Uterus (tissue), 3 donors: ENCODE measurements at regions not wholly inside any gene's neighbourhood (a gene's known extent, or its start where the extent isn't known, plus 50 kb on each side); places are given as distances from the start of the nearest gene placed in this dataset.

ENCODE experiments used
- DNase-seq, 2 donors: peaks; one replicate each; pipeline ENCODE4 v3.0.0-alpha.2; 2019 to 2020
- H3K27ac ChIP-seq, 2 donors: fragments of 200-600 bp; sonication (generic); 1 replicate in 1 of 2; 2 replicates in 1 of 2; pipeline ENCODE4 v1.5.1; 2016 to 2018
- H3K27me3 ChIP-seq, 2 donors: fragments of 200-600 bp; sonication (generic); one replicate each; pipeline ENCODE4 v1.5.1; 2018 to 2019; ENCODE audit warnings: control low read depth in 1 of 2
- H3K36me3 ChIP-seq, 2 donors: fragments of 200-600 bp; sonication (generic); one replicate each; pipeline ENCODE4 v1.5.1; 2019; ENCODE audit warnings: control low read depth in 1 of 2
- H3K4me1 ChIP-seq, 2 donors: fragments of 200-600 bp; sonication (generic); one replicate each; pipeline ENCODE4 v1.5.1; 2018 to 2019; ENCODE audit warnings: control low read depth in 1 of 2
- H3K4me3 ChIP-seq, 2 donors: fragments of 200-600 bp; sonication (generic); 1 replicate in 1 of 2; 2 replicates in 1 of 2; pipeline ENCODE4 v1.5.1; 2018 to 2019; ENCODE audit warnings: mild to moderate bottlenecking in 1 of 2
- H3K9me3 ChIP-seq, 2 donors: fragments of 200-600 bp; sonication (generic); one replicate each; pipeline ENCODE4 v1.5.1; 2019; ENCODE audit warnings: control low read depth in 1 of 2
- CTCF ChIP-seq, 4 experiments: fragments of 200-600 bp in 2 of 4; fragments of 450-650 bp in 2 of 4; sonication (generic) in 2 of 4; IDR thresholded peaks; one replicate each; pipeline ENCODE4 v1.5.1; 2016 to 2019; ENCODE audit warnings: antibody characterized with exemption in 4 of 4, mild to moderate bottlenecking in 2 of 4, moderate library complexity in 1 of 4
- POLR2A ChIP-seq, 2 donors: fragments of 450-650 bp; IDR thresholded peaks; one replicate each; pipeline ENCODE4 v1.6.1; 2016; ENCODE audit warnings: antibody characterized with exemption in 2 of 2, mild to moderate bottlenecking in 1 of 2, moderate library complexity in 1 of 2
- intact Hi-C: fragments of 100-400 bp; cut with DNase I; formaldehyde crosslinking; loops from one replicate; pipeline ENCODE4 v1.15.1; 2023; ENCODE audit warnings: low total_unique reads
- donor health status: DM: yes; HTN: yes; CAD: no.

- Histone ChIP-seq H3K9me3 (no peaks in the 10 kb centered on the region), H3K27ac (no peak overlapping the region), H3K27me3 (no peaks in the 10 kb centered on the region), H3K4me3 (no peak overlapping the region), H3K4me1 (no peaks in the 10 kb centered on the region), H3K36me3 (no peaks in the 10 kb centered on the region)
- TF ChIP-seq POLR2A (IDR thresholded peaks at IDR 0.05) (no peak), CTCF (IDR thresholded peaks at IDR 0.05) (no peak)
- intact Hi-C loops, result no loop called here
- DNase-seq, result no peak
Measured at GRCh38 chr1:187870552-187870951, 1041.8 kb downstream of the PLA2G4A start.

- no peaks in the 10 kb centered on the region for H3K9me3 ChIP-seq
- no peak for DNase-seq
- no peak for TF ChIP-seq POLR2A (IDR thresholded peaks at IDR 0.05)
- TF ChIP-seq CTCF (IDR thresholded peaks at IDR 0.05), result no peak
- no peak overlapping the region for H3K4me3 ChIP-seq
- intact Hi-C loops, result no loop called here
- H3K36me3 ChIP-seq, result no peaks in the 10 kb centered on the region
- no peaks in the 10 kb centered on the region for H3K27me3 ChIP-seq
- H3K27ac ChIP-seq, result no peak overlapping the region
- H3K4me1 ChIP-seq, result no peaks in the 10 kb centered on the region
Measured at GRCh38 chr1:187871177-187871845, 1042.6 kb downstream of the PLA2G4A start.

DNA sequence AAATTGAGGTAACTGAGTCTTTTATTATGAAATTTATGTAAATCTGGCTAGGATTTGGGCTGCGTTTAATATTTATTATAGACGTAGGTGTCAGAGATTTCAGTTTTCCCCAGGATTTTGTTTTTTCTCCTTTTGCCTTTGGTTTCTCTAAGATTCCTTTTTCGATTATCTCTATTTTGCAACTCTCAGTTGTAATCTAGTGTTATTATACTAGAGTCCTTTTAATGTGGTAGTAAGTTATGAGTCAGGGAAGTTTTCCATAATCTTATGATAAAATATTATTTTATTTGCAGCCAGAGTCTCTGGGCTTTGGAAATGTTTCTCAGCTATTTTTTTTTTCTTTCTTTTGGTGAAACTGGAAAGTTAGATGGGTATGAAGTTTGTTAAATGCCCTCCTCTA, 1043.8 kb downstream of the PLA2G4A start:
- Histone ChIP-seq H3K4me1 (no peaks in the 10 kb centered on the region), H3K27ac (no peak overlapping the region), H3K27me3 (no peaks in the 10 kb centered on the region), H3K9me3 (no peaks in the 10 kb centered on the region), H3K36me3 (no peaks in the 10 kb centered on the region), H3K4me3 (no peak overlapping the region)
- no peak for DNase-seq
- intact Hi-C loops, result no loop called here
- TF ChIP-seq CTCF (IDR thresholded peaks at IDR 0.05), result no peak
- no peak for TF ChIP-seq POLR2A (IDR thresholded peaks at IDR 0.05)

- Histone ChIP-seq H3K36me3 (no peaks in the 10 kb centered on the region), H3K27me3 (no peaks in the 10 kb centered on the region), H3K4me1 (no peaks in the 10 kb centered on the region), H3K27ac (no peak overlapping the region), H3K4me3 (no peak overlapping the region), H3K9me3 (no peaks in the 10 kb centered on the region)
- no peak for DNase-seq
- intact Hi-C loops, result no loop called here
- TF ChIP-seq POLR2A (IDR thresholded peaks at IDR 0.05), result no peak
- TF ChIP-seq CTCF (IDR thresholded peaks at IDR 0.05), result no peak
Measured at GRCh38 chr1:187873126-187873525, 1044.4 kb downstream of the PLA2G4A start.

- H3K27ac ChIP-seq, result no peak overlapping the region
- intact Hi-C loops, result no loop called here
- no peaks in the 10 kb centered on the region for H3K4me1 ChIP-seq
- H3K27me3 ChIP-seq, result no peaks in the 10 kb centered on the region
- no peaks in the 10 kb centered on the region for H3K36me3 ChIP-seq
- no peaks in the 10 kb centered on the region for H3K9me3 ChIP-seq
- DNase-seq, result no peak
- H3K4me3 ChIP-seq, result no peak overlapping the region
- no peak for TF ChIP-seq POLR2A (IDR thresholded peaks at IDR 0.05)
- TF ChIP-seq CTCF (IDR thresholded peaks at IDR 0.05), result no peak
Measured at GRCh38 chr1:187876775-187877174, 1048.0 kb downstream of the PLA2G4A start.
